Glomerular visceral epithelial cell (primary cell): ENCODE measurements at regions not wholly inside any gene's neighbourhood (a gene's known extent, or its start where the extent isn't known, plus 50 kb on each side); places are given as distances from the start of the nearest gene placed in this dataset.

Source experiments
- DNase-seq: peaks from one replicate; pipeline ENCODE4 v3.0.0-alpha.2; 2016; ENCODE audit errors: extremely low spot score

GRCh38 chr6:43968110-43968965 lies 158.9 kb downstream of the MRPL14 start:
- no peak for DNase-seq

- DNase-seq = no peak
Observed at GRCh38 chr6:43967719-43968091, 159.5 kb downstream of the MRPL14 start.

GRCh38 chr6:43966853-43967718 lies 160.2 kb downstream of the MRPL14 start:
- no peak for DNase-seq

- no peak for DNase-seq
Observed at GRCh38 chr6:43966374-43966658, 160.9 kb downstream of the MRPL14 start.

GRCh38 chr6:43965628-43966373 lies 161.5 kb downstream of the MRPL14 start:
- DNase-seq = no peak

- no peak for DNase-seq
Observed at GRCh38 chr6:43964659-43965570, 162.3 kb downstream of the MRPL14 start.

GRCh38 chr6:43963877-43964658 lies 163.2 kb downstream of the MRPL14 start:
- no peak for DNase-seq

GRCh38 chr6:43963203-43963602 lies 164.0 kb downstream of the MRPL14 start:
- no peak for DNase-seq

GRCh38 chr6:43962458-43962857 lies 164.8 kb downstream of the MRPL14 start:
- peak; percentile 29 for DNase-seq

GRCh38 chr6:43957273-43957672 lies 170.0 kb downstream of the MRPL14 start:
- DNase-seq = no peak

- no peak for DNase-seq
Observed at GRCh38 chr6:43956478-43956877, 170.8 kb downstream of the MRPL14 start.

GRCh38 chr6:43954311-43955131 lies 172.7 kb downstream of the MRPL14 start:
- DNase-seq = no peak

GRCh38 chr6:43953794-43954310 lies 173.4 kb downstream of the MRPL14 start:
- no peak for DNase-seq

GRCh38 chr6:43953256-43953655 lies 174.0 kb downstream of the MRPL14 start:
- no peak for DNase-seq

- DNase-seq = no peak
Observed at GRCh38 chr6:43952746-43953145, 174.5 kb downstream of the MRPL14 start.

- DNase-seq = peak; percentile 46
Observed at GRCh38 chr6:43951756-43952675, 175.2 kb downstream of the MRPL14 start.

- DNase-seq = peak; percentile 49
Observed at GRCh38 chr6:43951063-43951755, 176.0 kb downstream of the MRPL14 start.

GRCh38 chr6:43950731-43951062 lies 176.6 kb downstream of the MRPL14 start:
- no peak for DNase-seq
